Fibroblast of lung (primary cell): ENCODE measurements at regions not wholly inside any gene's neighbourhood (a gene's known extent, or its start where the extent isn't known, plus 50 kb on each side); places are given as distances from the start of the nearest gene placed in this dataset.

Experiments
- DNase-seq, 2 donors: peaks; one replicate each; pipeline versions ENCODE4 v3.0.0 to v3.0.0-alpha.2; 2010; ENCODE audit warnings: low read depth in 2 of 2
- H2AFZ ChIP-seq: 2 replicates; pipeline ENCODE4 v1.5.1; 2012; ENCODE audit warnings: low read length, control low read depth, inconsistent platforms
- H3K27ac ChIP-seq: 2 replicates; pipeline ENCODE4 v1.5.1; 2011; ENCODE audit warnings: low read length, control low read depth; ENCODE audit not compliant: insufficient read depth
- H3K27me3 ChIP-seq: 2 replicates; pipeline ENCODE4 v1.5.1; 2011; ENCODE audit warnings: mild to moderate bottlenecking, low read length; ENCODE audit not compliant: control insufficient read depth, insufficient read depth
- H3K36me3 ChIP-seq: 2 replicates; pipeline ENCODE4 v1.5.1; 2011; ENCODE audit warnings: low read length; ENCODE audit not compliant: control insufficient read depth, insufficient read depth
- H3K4me1 ChIP-seq: 2 replicates; pipeline ENCODE4 v1.5.1; 2011; ENCODE audit warnings: low read length; ENCODE audit not compliant: control insufficient read depth, insufficient read depth; ENCODE audit errors: extremely low read depth
- H3K4me2 ChIP-seq: 2 replicates; pipeline ENCODE4 v1.5.1; 2011; ENCODE audit warnings: low read length, control low read depth; ENCODE audit not compliant: insufficient read depth; ENCODE audit errors: extremely low read depth
- H3K4me3 ChIP-seq, 4 experiments: fragments of 200-600 bp in 1 of 4; sonication (generic) in 1 of 4; replicated peaks in 1 of 4; 2 replicates each; pipeline ENCODE4 v1.5.1; 2011 to 2016; ENCODE audit warnings: low read length in 4 of 4, low read depth in 3 of 4, mild to moderate bottlenecking in 3 of 4, control low read depth in 2 of 4, inconsistent platforms in 1 of 4, mixed read lengths in 1 of 4; ENCODE audit not compliant: insufficient read depth in 1 of 4; ENCODE audit errors: control extremely low read depth in 1 of 4
- H3K79me2 ChIP-seq: 2 replicates; pipeline ENCODE4 v1.5.1; 2012; ENCODE audit warnings: mild to moderate bottlenecking, low read length, inconsistent platforms; ENCODE audit not compliant: control insufficient read depth, insufficient read depth
- H3K9ac ChIP-seq: 2 replicates; pipeline ENCODE4 v1.5.1; 2011; ENCODE audit warnings: mild to moderate bottlenecking, low read length, control low read depth; ENCODE audit not compliant: insufficient read depth
- H3K9me3 ChIP-seq: 2 replicates; pipeline ENCODE4 v1.5.1; 2012; ENCODE audit warnings: low read depth, low read length; ENCODE audit not compliant: control insufficient read depth, insufficient read depth
- H4K20me1 ChIP-seq: 2 replicates; pipeline ENCODE4 v1.5.1; 2011; ENCODE audit warnings: low read length; ENCODE audit not compliant: control insufficient read depth, insufficient read depth; ENCODE audit errors: extremely low read depth
- EZH2 ChIP-seq: IDR thresholded peaks from 2 replicates; pipeline ENCODE4 v1.5.1; 2012; ENCODE audit warnings: low read length, control low read depth, mild to moderate bottlenecking; ENCODE audit errors: missing control alignments
- TF ChIP-seq, protein P1 (sequence below), 2 donors: IDR thresholded peaks in 1 of 2; conservative IDR thresholded peaks in 1 of 2; 1 replicate in 1 of 2; 2 replicates in 1 of 2; pipeline ENCODE4 v1.5.1; 2011 to 2012; ENCODE audit warnings: low read length in 2 of 2, control low read depth in 1 of 2, inconsistent platforms in 1 of 2, low read depth in 1 of 2, mild to moderate bottlenecking in 1 of 2

DNA sequence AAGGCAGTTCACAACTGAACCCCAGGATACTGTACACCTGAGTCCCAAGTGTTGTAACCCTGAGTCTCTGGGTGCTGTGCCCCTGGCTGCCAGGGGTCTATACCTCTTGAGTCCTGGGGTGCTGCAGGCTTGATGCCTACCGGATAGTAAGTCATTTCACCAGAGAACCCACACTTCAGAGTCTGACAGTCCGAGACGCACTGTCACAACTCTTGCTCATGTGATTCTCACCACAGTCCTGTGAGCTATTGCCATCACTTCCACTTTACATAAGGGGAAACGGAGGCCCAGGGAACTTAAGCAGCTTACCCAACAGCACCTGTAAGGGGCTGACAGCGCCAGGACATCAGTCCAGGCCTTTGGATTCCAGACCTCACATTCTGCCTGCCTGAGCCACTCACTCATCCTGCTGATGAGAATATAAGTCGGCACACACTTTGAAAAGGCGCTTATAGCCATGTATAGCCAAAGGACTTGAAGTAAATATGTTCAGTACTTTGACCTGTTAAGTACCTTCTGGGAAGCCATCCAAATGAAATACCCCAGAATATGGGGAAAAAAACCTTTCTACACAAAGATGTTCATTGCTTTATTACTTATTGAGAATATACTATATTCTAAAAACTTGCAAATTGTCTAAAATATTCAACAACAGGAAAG, 180.7 kb upstream of the ID2 start:
- no peak overlapping the region for H3K4me2 ChIP-seq
- no peak overlapping the region for H3K9ac ChIP-seq
- no peaks in the 10 kb centered on the region for H3K9me3 ChIP-seq
- no peaks in the 10 kb centered on the region for H3K4me1 ChIP-seq
- no peak overlapping the region for H2AFZ ChIP-seq
- no peaks in the 10 kb centered on the region for H3K27me3 ChIP-seq
- no peaks in the 10 kb centered on the region for H3K79me2 ChIP-seq
- TF ChIP-seq, protein P1, sequence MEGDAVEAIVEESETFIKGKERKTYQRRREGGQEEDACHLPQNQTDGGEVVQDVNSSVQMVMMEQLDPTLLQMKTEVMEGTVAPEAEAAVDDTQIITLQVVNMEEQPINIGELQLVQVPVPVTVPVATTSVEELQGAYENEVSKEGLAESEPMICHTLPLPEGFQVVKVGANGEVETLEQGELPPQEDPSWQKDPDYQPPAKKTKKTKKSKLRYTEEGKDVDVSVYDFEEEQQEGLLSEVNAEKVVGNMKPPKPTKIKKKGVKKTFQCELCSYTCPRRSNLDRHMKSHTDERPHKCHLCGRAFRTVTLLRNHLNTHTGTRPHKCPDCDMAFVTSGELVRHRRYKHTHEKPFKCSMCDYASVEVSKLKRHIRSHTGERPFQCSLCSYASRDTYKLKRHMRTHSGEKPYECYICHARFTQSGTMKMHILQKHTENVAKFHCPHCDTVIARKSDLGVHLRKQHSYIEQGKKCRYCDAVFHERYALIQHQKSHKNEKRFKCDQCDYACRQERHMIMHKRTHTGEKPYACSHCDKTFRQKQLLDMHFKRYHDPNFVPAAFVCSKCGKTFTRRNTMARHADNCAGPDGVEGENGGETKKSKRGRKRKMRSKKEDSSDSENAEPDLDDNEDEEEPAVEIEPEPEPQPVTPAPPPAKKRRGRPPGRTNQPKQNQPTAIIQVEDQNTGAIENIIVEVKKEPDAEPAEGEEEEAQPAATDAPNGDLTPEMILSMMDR (conservative IDR thresholded peaks at IDR 0.05 in 1 of 2, IDR thresholded peaks at IDR 0.05 in 1 of 2; ENCODE audit: low read depth in 1 of 2, low read length in 2 of 2): no peak
- no peak for TF ChIP-seq EZH2
- no peak overlapping the region for H3K4me3 ChIP-seq
- H4K20me1 ChIP-seq: no peaks in the 10 kb centered on the region
- H3K36me3 ChIP-seq: no peaks in the 10 kb centered on the region
- H3K27ac ChIP-seq: no peak overlapping the region
- no peak for DNase-seq

DNA sequence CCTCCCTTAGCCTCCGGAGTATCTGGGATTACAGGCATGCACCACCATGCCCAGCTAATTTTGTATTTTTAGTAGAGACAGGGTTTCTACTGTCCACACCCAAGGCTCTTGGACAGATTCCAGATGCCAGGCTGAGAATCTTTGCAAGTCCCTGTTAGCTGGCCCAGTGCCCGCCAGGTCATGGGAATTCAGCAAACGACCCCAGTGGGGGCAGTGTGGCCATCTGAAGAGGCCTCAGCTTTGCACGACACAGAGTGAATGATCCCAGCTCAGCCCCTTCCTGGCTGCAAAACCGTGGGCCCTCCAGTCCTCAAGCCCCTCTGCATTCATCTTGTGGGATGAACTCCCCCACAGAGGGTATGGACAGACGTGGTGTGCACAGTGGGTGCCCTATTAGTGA, 179.5 kb upstream of the ID2 start:
- H4K20me1 ChIP-seq: no peaks in the 10 kb centered on the region
- H3K9ac ChIP-seq: no peak overlapping the region
- no peak overlapping the region for H3K4me3 ChIP-seq
- no peaks in the 10 kb centered on the region for H3K27me3 ChIP-seq
- no peak for DNase-seq
- H3K4me2 ChIP-seq: no peak overlapping the region
- H3K27ac ChIP-seq: no peak overlapping the region
- no peak overlapping the region for H2AFZ ChIP-seq
- no peaks in the 10 kb centered on the region for H3K79me2 ChIP-seq
- TF ChIP-seq, protein P1 (conservative IDR thresholded peaks at IDR 0.05 in 1 of 2, IDR thresholded peaks at IDR 0.05 in 1 of 2; ENCODE audit: low read depth in 1 of 2, low read length in 2 of 2): no peak
- no peak for TF ChIP-seq EZH2
- no peaks in the 10 kb centered on the region for H3K4me1 ChIP-seq
- H3K36me3 ChIP-seq: no peaks in the 10 kb centered on the region
- no peaks in the 10 kb centered on the region for H3K9me3 ChIP-seq

DNA sequence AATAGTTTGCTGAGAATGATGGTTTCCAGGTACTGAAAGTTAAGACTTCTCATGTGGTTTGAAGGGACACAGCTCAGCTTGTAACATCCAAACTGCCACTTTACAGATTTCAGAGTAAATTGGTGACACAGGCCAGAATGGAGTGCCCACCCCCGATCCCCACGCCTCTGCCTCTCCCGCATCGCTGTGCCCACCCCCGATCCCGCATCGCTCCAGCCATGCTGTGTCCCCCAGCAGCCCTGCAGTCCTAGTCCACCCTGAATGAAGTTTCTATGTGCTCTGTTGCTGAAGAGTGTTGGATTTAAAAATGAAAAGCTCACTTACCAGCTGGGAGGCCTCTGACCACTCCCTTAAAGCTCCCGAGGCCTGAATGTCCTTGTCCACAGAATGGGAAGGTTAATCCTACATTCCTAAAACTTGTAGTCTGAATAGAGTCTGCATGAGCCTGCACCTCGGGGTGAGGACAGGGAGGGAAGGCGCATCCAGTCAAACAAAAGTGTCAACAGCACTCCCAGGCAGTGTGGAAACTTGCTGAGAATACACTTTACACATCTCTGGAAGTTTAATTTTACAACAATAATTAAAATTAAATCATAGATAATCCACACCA, 176.4 kb upstream of the ID2 start:
- H3K9me3 ChIP-seq: no peaks in the 10 kb centered on the region
- no peak overlapping the region for H2AFZ ChIP-seq
- no peak overlapping the region for H3K4me3 ChIP-seq
- H3K9ac ChIP-seq: no peak overlapping the region
- TF ChIP-seq, protein P1 (conservative IDR thresholded peaks at IDR 0.05 in 1 of 2, IDR thresholded peaks at IDR 0.05 in 1 of 2; ENCODE audit: low read depth in 1 of 2, low read length in 2 of 2): no peak
- no peak for TF ChIP-seq EZH2
- H3K27me3 ChIP-seq: no peaks in the 10 kb centered on the region
- no peaks in the 10 kb centered on the region for H3K79me2 ChIP-seq
- DNase-seq: no peak
- H3K27ac ChIP-seq: no peak overlapping the region
- H3K4me2 ChIP-seq: no peak overlapping the region
- H3K4me1 ChIP-seq: no peaks in the 10 kb centered on the region
- no peaks in the 10 kb centered on the region for H3K36me3 ChIP-seq
- H4K20me1 ChIP-seq: no peaks in the 10 kb centered on the region
